Skeletal muscle tissue (tissue), 3 donors: ENCODE measurements at regions not wholly inside any gene's neighbourhood (a gene's known extent, or its start where the extent isn't known, plus 50 kb on each side); places are given as distances from the start of the nearest gene placed in this dataset.
"Not testable (repeated sequence)": the region's sequence is repeated elsewhere in the genome, so short reads cannot be mapped to it uniquely, and the experiment has no call there.

ENCODE experiments used
- H3K27ac ChIP-seq: one replicate; pipeline ENCODE4 v1.7.0; 2013; ENCODE audit warnings: mild to moderate bottlenecking, low read depth, low read length, inconsistent platforms
- H3K27me3 ChIP-seq, 3 donors: one replicate each; pipeline ENCODE4 v1.7.0; 2013; ENCODE audit warnings: low read length in 3 of 3; ENCODE audit not compliant: control insufficient read depth in 3 of 3, insufficient read depth in 3 of 3
- H3K36me3 ChIP-seq, 3 donors: one replicate each; pipeline ENCODE4 v1.7.0; 2013; ENCODE audit warnings: low read length in 3 of 3; ENCODE audit not compliant: control insufficient read depth in 3 of 3, insufficient read depth in 3 of 3
- H3K4me1 ChIP-seq, 3 donors: one replicate each; pipeline ENCODE4 v1.7.0; 2013; ENCODE audit warnings: low read length in 3 of 3, mild to moderate bottlenecking in 3 of 3; ENCODE audit not compliant: control insufficient read depth in 3 of 3, insufficient read depth in 3 of 3
- H3K4me3 ChIP-seq, 3 donors: one replicate each; pipeline ENCODE4 v1.7.0; 2013; ENCODE audit warnings: low read length in 3 of 3
- H3K9ac ChIP-seq, 3 donors: one replicate each; pipeline ENCODE4 v1.7.0; 2013; ENCODE audit warnings: low read length in 3 of 3, mild to moderate bottlenecking in 3 of 3, moderate library complexity in 2 of 3, low read depth in 1 of 3
- H3K9me3 ChIP-seq, 3 donors: one replicate each; pipeline ENCODE4 v1.7.0; 2013; ENCODE audit warnings: low read length in 3 of 3; ENCODE audit not compliant: control insufficient read depth in 3 of 3
- donor health status: Osteomylitis.

- no peak overlapping the region for H3K27ac ChIP-seq
- H3K4me3 ChIP-seq = no peak overlapping the region
- H3K4me1 ChIP-seq = no peaks in the 10 kb centered on the region
- H3K27me3 ChIP-seq = no peaks in the 10 kb centered on the region
- no peak overlapping the region for H3K9ac ChIP-seq
- no peaks in the 10 kb centered on the region for H3K36me3 ChIP-seq
- peaks cover 0 to 3% (median 0%) of the 10 kb centered on the region in 3 donors for H3K9me3 ChIP-seq
Observed at GRCh38 chr2:181788897-181789555, 102.5 kb upstream of the ITPRID2 start.

- Histone ChIP-seq H3K27me3 (no peaks in the 10 kb centered on the region), H3K9me3 (peaks cover 0 to 3% (median 0%) of the 10 kb centered on the region in 3 donors), H3K9ac (no peak overlapping the region), H3K36me3 (no peaks in the 10 kb centered on the region), H3K27ac (no peak overlapping the region), H3K4me3 (no peak overlapping the region), H3K4me1 (no peaks in the 10 kb centered on the region)
Observed at GRCh38 chr2:181789827-181790448, 101.6 kb upstream of the ITPRID2 start.

GRCh38 chr2:181790716-181791649, 100.5 kb upstream of the ITPRID2 start:
- no peak overlapping the region for H3K27ac ChIP-seq
- no peaks in the 10 kb centered on the region for H3K36me3 ChIP-seq
- H3K9ac ChIP-seq = no peak overlapping the region
- no peaks in the 10 kb centered on the region for H3K27me3 ChIP-seq
- peaks cover 0 to 3% (median 0%) of the 10 kb centered on the region in 3 donors for H3K9me3 ChIP-seq
- H3K4me3 ChIP-seq = no peak overlapping the region
- no peaks in the 10 kb centered on the region for H3K4me1 ChIP-seq

- Histone ChIP-seq H3K9me3 (peaks cover 0 to 3% (median 0%) of the 10 kb centered on the region in 3 donors), H3K36me3 (no peaks in the 10 kb centered on the region), H3K27ac (no peak overlapping the region), H3K27me3 (no peaks in the 10 kb centered on the region), H3K4me3 (no peak overlapping the region), H3K4me1 (no peaks in the 10 kb centered on the region), H3K9ac (no peak overlapping the region)
Observed at GRCh38 chr2:181792906-181793305, 98.6 kb upstream of the ITPRID2 start.

- Histone ChIP-seq H3K36me3 (no peaks in the 10 kb centered on the region), H3K4me1 (no peaks in the 10 kb centered on the region), H3K9ac (no peak overlapping the region), H3K9me3 (no peaks in the 10 kb centered on the region), H3K27ac (no peak overlapping the region), H3K4me3 (no peak overlapping the region), H3K27me3 (no peaks in the 10 kb centered on the region)
Observed at GRCh38 chr2:181798022-181798421, 93.5 kb upstream of the ITPRID2 start.

- not testable (repeated sequence) for H3K9ac ChIP-seq, H3K4me1 ChIP-seq, H3K36me3 ChIP-seq, H3K4me3 ChIP-seq, H3K27me3 ChIP-seq, H3K9me3 ChIP-seq, H3K27ac ChIP-seq
Observed at GRCh38 chr2:181802300-181802699, 89.2 kb upstream of the ITPRID2 start.

GRCh38 chr2:181803903-181804799, 87.4 kb upstream of the ITPRID2 start:
- not testable (repeated sequence) for H3K27ac ChIP-seq, H3K9me3 ChIP-seq, H3K4me3 ChIP-seq, H3K36me3 ChIP-seq, H3K9ac ChIP-seq, H3K27me3 ChIP-seq, H3K4me1 ChIP-seq

- H3K27me3 ChIP-seq = no peaks in the 10 kb centered on the region
- no peak overlapping the region for H3K4me3 ChIP-seq
- H3K9ac ChIP-seq = no peak overlapping the region
- H3K4me1 ChIP-seq = peaks cover 0 to 4% (median 0%) of the 10 kb centered on the region in 3 donors
- no peaks in the 10 kb centered on the region for H3K36me3 ChIP-seq
- no peaks in the 10 kb centered on the region for H3K9me3 ChIP-seq
- no peak overlapping the region for H3K27ac ChIP-seq
Observed at GRCh38 chr2:181805228-181806038, 86.1 kb upstream of the ITPRID2 start.

GRCh38 chr2:181806039-181806392, 85.5 kb upstream of the ITPRID2 start:
- Histone ChIP-seq H3K36me3 (no peaks in the 10 kb centered on the region), H3K27ac (no peak overlapping the region), H3K27me3 (no peaks in the 10 kb centered on the region), H3K4me1 (peaks cover 0 to 4% (median 0%) of the 10 kb centered on the region in 3 donors), H3K9me3 (no peaks in the 10 kb centered on the region), H3K4me3 (no peak overlapping the region), H3K9ac (no peak overlapping the region)
